ENCODE measurements at regions not wholly inside any gene's neighbourhood (a gene's known extent, or its start where the extent isn't known, plus 50 kb on each side); places are given as distances from the start of the nearest gene placed in this dataset.
A peak's percentile ranks its signal among the peaks of the same experiment; 100 is the strongest.

GRCh38 chr6:43937236-43938177 lies 167.5 kb downstream of the VEGFA start (continued):
- TF ChIP-seq ZNF280A (IDR thresholded peaks at IDR 0.05; ENCODE audit: low read depth, partially characterized antibody) (no peak), ATF7 (IDR thresholded peaks at IDR 0.05) (peak; percentile 67; the same call in 1 of the 2 replicates), NR2C2 (CRISPR knock-in tag; IDR thresholded peaks at IDR 0.05) (no peak; the same call in 1 of the 2 replicates), NR2C2 (tag; IDR thresholded peaks at IDR 0.05) (peak; percentile 67), ZBTB17 (CRISPR knock-in tag; IDR thresholded peaks at IDR 0.05) (peak; percentile 38; the same call in 1 of the 2 replicates), ERF (CRISPR knock-in tag; IDR thresholded peaks at IDR 0.05) (peak; percentile 62; the same call in 1 of the 2 replicates), ZNF551 (CRISPR knock-in tag; IDR thresholded peaks at IDR 0.05) (no peak), ZNF76 (CRISPR knock-in tag; IDR thresholded peaks at IDR 0.05; ENCODE audit: borderline replicate concordance) (peak; percentile 89), ETV6 (IDR thresholded peaks at IDR 0.05; ENCODE audit: borderline replicate concordance in 1 of 2, low read depth in 2 of 2, low read length in 1 of 2) (no peak), ETV6 (CRISPR knock-in tag; IDR thresholded peaks at IDR 0.05; ENCODE audit: borderline replicate concordance) (no peak), PYGO2 (tag; IDR thresholded peaks at IDR 0.05) (no peak), TFAM (CRISPR knock-in tag; conservative IDR thresholded peaks at IDR 0.05) (no peak), SNAPC5 (CRISPR knock-in tag; IDR thresholded peaks at IDR 0.05) (no peak), ETV1 (tag; conservative IDR thresholded peaks at IDR 0.05; ENCODE audit: low read depth) (0 out of 2 replicates have a peak, but pooled peaks have one; percentile 14), ZNF384 (IDR thresholded peaks at IDR 0.05; ENCODE audit: low read depth, low read length) (no peak), RB1 (IDR thresholded peaks at IDR 0.05; ENCODE audit: low read depth) (0 out of 2 replicates have a peak, but pooled peaks have one; percentile 26), KAT2B (IDR thresholded peaks at IDR 0.05; ENCODE audit: low read depth, low read length) (no peak), ETS1 (conservative IDR thresholded peaks at IDR 0.05; ENCODE audit: control insufficient read depth, low read depth, low read length) (no peak), NFE2 (IDR thresholded peaks at IDR 0.05; ENCODE audit: low read depth) (peak; percentile 35; the same call in 1 of the 2 replicates), NFE2L1 (tag; IDR thresholded peaks at IDR 0.05; ENCODE audit: borderline replicate concordance, low read depth) (no peak), NR1H2 (CRISPR knock-in tag; IDR thresholded peaks at IDR 0.05) (no peak), ZNF431 (CRISPR knock-in tag; IDR thresholded peaks at IDR 0.05) (no peak; the same call in 1 of the 2 replicates), PTRF (tag; IDR thresholded peaks at IDR 0.05) (no peak), ZNF436 (CRISPR knock-in tag; IDR thresholded peaks at IDR 0.05) (no peak), RFX7 (CRISPR knock-in tag; IDR thresholded peaks at IDR 0.05) (no peak)
- TF ChIP-seq, protein P1, sequence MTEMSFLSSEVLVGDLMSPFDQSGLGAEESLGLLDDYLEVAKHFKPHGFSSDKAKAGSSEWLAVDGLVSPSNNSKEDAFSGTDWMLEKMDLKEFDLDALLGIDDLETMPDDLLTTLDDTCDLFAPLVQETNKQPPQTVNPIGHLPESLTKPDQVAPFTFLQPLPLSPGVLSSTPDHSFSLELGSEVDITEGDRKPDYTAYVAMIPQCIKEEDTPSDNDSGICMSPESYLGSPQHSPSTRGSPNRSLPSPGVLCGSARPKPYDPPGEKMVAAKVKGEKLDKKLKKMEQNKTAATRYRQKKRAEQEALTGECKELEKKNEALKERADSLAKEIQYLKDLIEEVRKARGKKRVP (CRISPR knock-in tag; IDR thresholded peaks at IDR 0.05) = peak; percentile 32; the same call in 1 of the 2 replicates

All from K562 (cell line).